Astrocyte of the spinal cord (primary cell): ENCODE measurements at regions not wholly inside any gene's neighbourhood (a gene's known extent, or its start where the extent isn't known, plus 50 kb on each side); places are given as distances from the start of the nearest gene placed in this dataset.

ENCODE experiments used
- DNase-seq: peaks from one replicate; pipeline ENCODE4 v3.0.0; 2011; ENCODE audit warnings: low read depth, low spot score
- H3K4me3 ChIP-seq: 2 replicates; pipeline ENCODE4 v1.5.1; 2011; ENCODE audit warnings: low read depth, mild to moderate bottlenecking, low read length, moderate library complexity
- in situ Hi-C: cut with HindIII; loops from 2 replicates; pipeline ENCODE4 v1.10.0; 2017; ENCODE audit warnings: low sequenced_read_pairs
- TF ChIP-seq, protein P1 (sequence below): IDR thresholded peaks from 2 replicates; pipeline ENCODE4 v1.5.1; 2012; ENCODE audit warnings: low read depth, mild to moderate bottlenecking, low read length, inconsistent platforms

DNA sequence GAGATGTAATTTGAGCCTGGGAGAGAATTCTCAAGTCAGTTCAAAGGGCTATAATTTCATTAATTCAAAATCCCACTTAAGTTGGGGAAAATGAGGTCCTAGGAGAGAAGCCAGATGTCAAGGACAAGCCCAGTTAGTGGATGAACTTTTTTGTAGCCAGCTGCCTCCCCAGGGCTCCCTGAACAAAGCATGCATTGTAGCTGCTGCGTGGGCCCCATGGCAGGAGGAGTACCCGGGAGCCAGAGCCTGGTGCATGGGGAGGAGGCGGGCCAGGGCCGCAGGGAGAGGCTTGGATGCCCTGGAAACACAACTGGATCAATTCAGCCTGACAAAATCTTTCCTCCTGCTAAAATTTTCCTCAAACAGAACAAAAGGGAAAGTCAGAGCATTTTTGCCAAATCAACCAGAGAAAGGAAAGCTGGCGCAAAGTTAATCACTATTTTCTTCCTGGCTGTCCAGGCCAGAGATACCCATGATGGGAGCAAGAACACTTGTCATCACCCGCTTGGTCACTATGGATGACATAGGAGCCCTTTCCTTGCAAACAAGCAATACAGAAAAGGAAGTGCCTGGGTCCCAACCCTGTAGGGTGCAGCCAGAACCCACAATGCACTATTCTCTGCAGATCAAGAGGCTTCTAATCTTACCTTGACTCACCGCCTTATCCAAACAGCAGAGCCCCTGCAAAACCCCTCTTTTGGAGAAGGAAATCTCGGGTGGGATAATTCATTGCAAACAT is 248.1 kb upstream of the RAB4A start:
- H3K4me3 ChIP-seq = no peak overlapping the region
- DNase-seq = no peak
- TF ChIP-seq, protein P1, sequence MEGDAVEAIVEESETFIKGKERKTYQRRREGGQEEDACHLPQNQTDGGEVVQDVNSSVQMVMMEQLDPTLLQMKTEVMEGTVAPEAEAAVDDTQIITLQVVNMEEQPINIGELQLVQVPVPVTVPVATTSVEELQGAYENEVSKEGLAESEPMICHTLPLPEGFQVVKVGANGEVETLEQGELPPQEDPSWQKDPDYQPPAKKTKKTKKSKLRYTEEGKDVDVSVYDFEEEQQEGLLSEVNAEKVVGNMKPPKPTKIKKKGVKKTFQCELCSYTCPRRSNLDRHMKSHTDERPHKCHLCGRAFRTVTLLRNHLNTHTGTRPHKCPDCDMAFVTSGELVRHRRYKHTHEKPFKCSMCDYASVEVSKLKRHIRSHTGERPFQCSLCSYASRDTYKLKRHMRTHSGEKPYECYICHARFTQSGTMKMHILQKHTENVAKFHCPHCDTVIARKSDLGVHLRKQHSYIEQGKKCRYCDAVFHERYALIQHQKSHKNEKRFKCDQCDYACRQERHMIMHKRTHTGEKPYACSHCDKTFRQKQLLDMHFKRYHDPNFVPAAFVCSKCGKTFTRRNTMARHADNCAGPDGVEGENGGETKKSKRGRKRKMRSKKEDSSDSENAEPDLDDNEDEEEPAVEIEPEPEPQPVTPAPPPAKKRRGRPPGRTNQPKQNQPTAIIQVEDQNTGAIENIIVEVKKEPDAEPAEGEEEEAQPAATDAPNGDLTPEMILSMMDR = no peak
- in situ Hi-C loops = no loop called here

DNA sequence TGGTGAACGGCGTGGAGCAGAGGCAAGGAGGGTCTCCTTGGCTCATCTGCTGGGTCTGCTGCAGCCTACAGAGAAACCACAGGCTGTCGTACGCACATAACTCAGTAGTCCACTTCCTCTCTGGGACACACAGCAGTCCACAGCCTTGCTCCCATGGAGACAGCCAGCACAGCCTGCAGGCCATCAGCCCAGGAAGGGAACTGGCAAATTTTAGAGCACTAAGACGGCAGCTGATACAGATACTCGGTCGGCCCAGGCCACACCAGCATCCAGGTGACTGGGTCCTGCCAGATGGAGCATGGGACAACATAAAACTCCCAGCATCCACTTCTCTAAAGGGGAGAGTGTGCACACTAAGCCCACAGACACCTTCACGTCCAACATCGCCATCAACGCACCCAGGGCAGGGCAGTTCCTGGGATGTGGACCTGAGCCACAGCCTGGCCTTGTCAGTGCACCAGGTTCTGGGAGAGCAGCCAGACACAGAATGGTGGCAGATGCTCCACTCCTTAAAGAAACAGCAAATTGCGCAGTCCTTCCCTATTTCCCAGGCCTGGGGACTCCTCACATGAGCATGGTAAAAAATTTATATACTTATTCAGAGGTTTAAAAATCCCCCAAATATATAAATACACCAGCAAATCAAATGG is 247.1 kb upstream of the RAB4A start:
- DNase-seq = no peak
- TF ChIP-seq, protein P1 = no peak
- no peak overlapping the region for H3K4me3 ChIP-seq
- in situ Hi-C loops = no loop called here

DNA sequence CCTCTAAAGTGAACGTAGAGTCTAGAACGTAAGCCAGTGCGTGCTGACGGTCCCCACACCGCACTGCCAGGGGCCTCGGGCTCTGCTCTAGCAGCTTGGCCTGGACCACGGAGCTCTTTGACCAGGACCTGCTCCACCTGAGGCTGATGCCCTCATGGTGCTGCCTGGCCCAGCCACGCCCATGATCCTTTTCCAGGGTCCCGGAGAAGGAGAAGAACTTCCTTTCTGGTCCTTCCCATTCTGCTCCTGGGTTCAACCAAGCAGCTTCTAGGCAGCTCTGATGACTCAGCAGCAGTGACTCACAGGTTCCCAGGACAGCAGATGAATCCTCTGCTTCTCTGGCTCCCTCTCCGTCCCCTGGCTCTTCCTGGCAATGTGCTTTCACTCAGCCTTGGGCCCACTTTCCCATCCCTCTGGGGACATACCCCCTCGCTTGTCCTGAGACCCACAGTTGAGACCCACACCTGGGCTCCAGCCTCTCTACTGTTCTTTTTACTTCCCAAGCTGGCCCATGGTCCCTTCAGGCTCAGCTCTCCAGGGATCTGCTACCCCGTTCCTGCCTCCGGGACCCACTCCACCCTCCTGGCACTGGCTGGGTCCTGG is 246.3 kb upstream of the RAB4A start:
- peak; percentile 75 for DNase-seq
- TF ChIP-seq, protein P1 = peak; percentile 6
- H3K4me3 ChIP-seq = no peak overlapping the region
- in situ Hi-C loops = no loop called here

DNA sequence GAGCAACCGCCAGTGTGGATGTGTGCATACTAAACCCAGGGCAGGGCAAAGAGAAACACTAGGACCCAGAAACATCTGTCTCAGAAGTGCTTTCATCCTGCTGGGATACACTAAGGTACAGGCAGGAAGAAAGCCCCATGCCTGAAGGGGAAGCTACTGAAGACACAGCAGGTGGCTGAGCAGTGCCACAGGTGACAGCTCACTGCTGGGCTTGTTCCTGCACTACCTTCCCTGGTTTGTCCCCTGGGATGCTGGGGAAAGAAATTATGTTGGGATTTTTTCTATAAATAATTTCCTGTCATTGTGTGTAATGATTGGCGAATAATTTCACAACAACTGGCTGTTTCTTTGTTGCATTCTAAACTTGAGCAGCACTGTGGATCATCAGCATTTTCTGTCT is 245.3 kb upstream of the RAB4A start:
- H3K4me3 ChIP-seq = no peak overlapping the region
- TF ChIP-seq, protein P1 = no peak
- in situ Hi-C loops = no loop called here
- DNase-seq = no peak

DNA sequence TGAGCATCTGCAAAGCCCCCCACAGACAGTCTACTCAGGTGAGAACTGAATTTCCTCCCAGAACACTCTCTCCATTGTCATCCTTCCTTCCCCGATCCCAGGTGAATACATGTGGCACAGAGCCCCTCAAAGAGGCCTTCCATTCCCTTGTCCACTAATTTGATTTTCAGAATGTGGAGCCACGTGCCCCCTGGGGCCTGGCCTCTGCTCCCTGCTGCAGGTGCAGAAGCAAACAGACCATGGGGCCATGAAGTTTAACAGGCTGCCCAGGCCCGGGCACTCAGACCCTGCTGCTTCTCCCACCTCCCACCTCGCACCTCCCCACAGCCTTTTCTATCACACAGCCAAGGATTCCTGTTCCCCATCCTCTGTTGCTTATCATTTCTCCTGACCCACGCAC is 243.8 kb upstream of the RAB4A start:
- no peak for DNase-seq
- in situ Hi-C loops = no loop called here
- TF ChIP-seq, protein P1 = no peak
- H3K4me3 ChIP-seq = no peak overlapping the region

DNA sequence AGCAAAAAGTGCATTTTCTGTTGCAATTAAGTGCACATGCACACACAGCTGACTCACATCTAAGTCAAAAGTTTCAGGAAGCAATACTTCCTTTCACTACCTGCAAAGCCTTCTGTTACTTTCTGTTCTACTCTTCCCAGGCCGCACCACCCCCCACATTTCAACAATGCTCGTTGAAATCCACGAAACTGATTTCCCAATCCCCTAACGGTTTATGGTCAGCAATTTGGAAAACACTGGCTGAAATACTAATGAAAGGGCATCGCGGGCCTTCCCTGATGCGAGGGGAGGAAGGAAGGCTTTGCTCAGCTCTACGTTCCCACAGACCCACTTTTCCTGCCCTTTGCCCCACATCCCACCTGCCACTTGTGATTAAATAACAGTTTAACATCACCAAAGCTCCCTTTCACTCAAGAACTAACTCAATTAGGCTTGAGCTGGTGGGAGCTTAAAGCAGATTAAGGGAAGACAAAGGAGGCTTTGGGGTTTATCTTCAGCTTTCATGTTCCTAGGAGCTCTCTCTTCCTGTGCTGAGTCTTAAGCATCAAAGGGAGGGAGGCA is 243.2 kb upstream of the RAB4A start:
- DNase-seq = no peak
- in situ Hi-C loops = no loop called here
- TF ChIP-seq, protein P1 = no peak
- no peak overlapping the region for H3K4me3 ChIP-seq
